Mucosa of descending colon (tissue), 3 donors: ENCODE measurements at regions not wholly inside any gene's neighbourhood (a gene's known extent, or its start where the extent isn't known, plus 50 kb on each side); places are given as distances from the start of the nearest gene placed in this dataset.
A peak's percentile ranks its signal among the peaks of the same experiment; 100 is the strongest.
"Not testable (repeated sequence)": the region's sequence is repeated elsewhere in the genome, so short reads cannot be mapped to it uniquely, and the experiment has no call there.

Experiments
- ATAC-seq: fragments of 200-7000 bp; cut with Tn5 transposase; one replicate; pipeline ENCODE4 v1.9.1; 2020; ENCODE audit warnings: mild to moderate bottlenecking, moderate library complexity
- DNase-seq, 3 donors: peaks; one replicate each; pipeline ENCODE4 v3.0.0-alpha.2; 2020
- H3K36me3 ChIP-seq: fragments of 200-600 bp; one replicate; pipeline ENCODE4 v1.8.0; 2021; ENCODE audit warnings: low read depth, mild to moderate bottlenecking
- H3K4me1 ChIP-seq: fragments of 200-600 bp; one replicate; pipeline ENCODE4 v1.8.0; 2021; ENCODE audit warnings: low read depth, mild to moderate bottlenecking
- H3K4me3 ChIP-seq: fragments of 200-600 bp; one replicate; pipeline ENCODE4 v1.8.0; 2021; ENCODE audit warnings: mild to moderate bottlenecking
- H3K9me3 ChIP-seq: fragments of 200-600 bp; one replicate; pipeline ENCODE4 v1.8.0; 2021; ENCODE audit warnings: mild to moderate bottlenecking
- intact Hi-C, 2 donors: fragments of 100-400 bp; cut with DNase I in 1 of 2; cut with micrococcal nuclease in 1 of 2; formaldehyde crosslinking; loops; one replicate each; pipeline versions ENCODE4 v1.11.0 to v1.11.1; 2022; cut with DNase I, micrococcal nuclease
- TF ChIP-seq, protein P1 (sequence below): fragments of 200-600 bp; IDR thresholded peaks from one replicate; pipeline ENCODE4 v1.8.0; 2022; ENCODE audit warnings: antibody characterized with exemption, mild to moderate bottlenecking
- donor health status: DM: no; HTN: no; CAD: no; lungs with moderate emphysema.
- donor health status: DM: no; HTN: no; CAD: no.
- donor health status: DM: no; HTN: yes; CAD: no.

DNA sequence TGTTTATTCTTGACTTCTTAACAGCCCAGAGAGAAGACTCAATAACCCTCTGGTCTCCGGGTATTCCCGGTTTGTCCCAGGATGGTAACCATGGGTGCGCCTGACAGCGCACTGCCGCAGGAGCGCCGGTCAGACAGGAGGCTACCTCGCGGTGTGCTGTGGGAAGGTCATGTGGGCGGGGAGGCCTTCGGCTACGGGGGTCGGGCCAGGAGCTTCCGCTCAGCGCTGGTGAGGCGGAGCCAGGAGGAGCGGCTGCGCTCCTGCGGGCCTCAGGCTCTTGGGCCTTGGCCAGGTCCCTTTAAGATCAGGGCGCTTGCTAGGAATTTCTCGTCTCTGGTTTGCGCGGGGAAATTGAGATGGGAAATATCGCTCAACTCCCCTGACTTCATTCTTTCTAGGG is 182.3 kb upstream of the NDN start:
- H3K4me1 ChIP-seq = no peaks in the 10 kb centered on the region
- intact Hi-C loops = loop anchor here in 1 of 2 donors (10.0 kb wide), 1 partner anchor 225 kb away; the partner anchor contains the start of gene MAGEL2
- peak; percentile 43 to 69 (median 58) for DNase-seq
- ATAC-seq = peak; percentile 81
- no peaks in the 10 kb centered on the region for H3K9me3 ChIP-seq
- TF ChIP-seq, protein P1, sequence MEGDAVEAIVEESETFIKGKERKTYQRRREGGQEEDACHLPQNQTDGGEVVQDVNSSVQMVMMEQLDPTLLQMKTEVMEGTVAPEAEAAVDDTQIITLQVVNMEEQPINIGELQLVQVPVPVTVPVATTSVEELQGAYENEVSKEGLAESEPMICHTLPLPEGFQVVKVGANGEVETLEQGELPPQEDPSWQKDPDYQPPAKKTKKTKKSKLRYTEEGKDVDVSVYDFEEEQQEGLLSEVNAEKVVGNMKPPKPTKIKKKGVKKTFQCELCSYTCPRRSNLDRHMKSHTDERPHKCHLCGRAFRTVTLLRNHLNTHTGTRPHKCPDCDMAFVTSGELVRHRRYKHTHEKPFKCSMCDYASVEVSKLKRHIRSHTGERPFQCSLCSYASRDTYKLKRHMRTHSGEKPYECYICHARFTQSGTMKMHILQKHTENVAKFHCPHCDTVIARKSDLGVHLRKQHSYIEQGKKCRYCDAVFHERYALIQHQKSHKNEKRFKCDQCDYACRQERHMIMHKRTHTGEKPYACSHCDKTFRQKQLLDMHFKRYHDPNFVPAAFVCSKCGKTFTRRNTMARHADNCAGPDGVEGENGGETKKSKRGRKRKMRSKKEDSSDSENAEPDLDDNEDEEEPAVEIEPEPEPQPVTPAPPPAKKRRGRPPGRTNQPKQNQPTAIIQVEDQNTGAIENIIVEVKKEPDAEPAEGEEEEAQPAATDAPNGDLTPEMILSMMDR = no peak
- H3K36me3 ChIP-seq = no peaks in the 10 kb centered on the region
- no peak overlapping the region for H3K4me3 ChIP-seq

DNA sequence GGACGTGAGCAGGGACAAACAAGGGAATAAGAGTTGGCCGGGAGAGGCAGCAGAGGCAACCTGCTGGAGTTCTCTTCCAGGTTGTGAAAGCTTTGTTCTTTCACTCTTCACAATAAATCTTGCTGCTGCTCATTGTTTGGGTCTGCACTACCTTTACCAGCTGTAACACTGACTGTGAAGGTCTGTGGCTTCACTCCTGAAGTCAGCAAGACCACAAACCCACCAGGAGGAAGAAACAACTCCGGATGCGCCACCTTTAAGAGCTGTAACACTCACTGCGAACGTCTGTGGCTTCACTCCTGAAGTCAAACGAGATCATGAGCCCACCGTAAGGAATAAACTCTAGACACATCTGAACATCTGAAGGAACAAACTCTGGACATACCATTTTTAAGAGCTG is 186.5 kb upstream of the NDN start:
- H3K36me3 ChIP-seq, H3K4me1 ChIP-seq, intact Hi-C loops, H3K9me3 ChIP-seq, ATAC-seq, DNase-seq, H3K4me3 ChIP-seq: not testable (repeated sequence)

DNA sequence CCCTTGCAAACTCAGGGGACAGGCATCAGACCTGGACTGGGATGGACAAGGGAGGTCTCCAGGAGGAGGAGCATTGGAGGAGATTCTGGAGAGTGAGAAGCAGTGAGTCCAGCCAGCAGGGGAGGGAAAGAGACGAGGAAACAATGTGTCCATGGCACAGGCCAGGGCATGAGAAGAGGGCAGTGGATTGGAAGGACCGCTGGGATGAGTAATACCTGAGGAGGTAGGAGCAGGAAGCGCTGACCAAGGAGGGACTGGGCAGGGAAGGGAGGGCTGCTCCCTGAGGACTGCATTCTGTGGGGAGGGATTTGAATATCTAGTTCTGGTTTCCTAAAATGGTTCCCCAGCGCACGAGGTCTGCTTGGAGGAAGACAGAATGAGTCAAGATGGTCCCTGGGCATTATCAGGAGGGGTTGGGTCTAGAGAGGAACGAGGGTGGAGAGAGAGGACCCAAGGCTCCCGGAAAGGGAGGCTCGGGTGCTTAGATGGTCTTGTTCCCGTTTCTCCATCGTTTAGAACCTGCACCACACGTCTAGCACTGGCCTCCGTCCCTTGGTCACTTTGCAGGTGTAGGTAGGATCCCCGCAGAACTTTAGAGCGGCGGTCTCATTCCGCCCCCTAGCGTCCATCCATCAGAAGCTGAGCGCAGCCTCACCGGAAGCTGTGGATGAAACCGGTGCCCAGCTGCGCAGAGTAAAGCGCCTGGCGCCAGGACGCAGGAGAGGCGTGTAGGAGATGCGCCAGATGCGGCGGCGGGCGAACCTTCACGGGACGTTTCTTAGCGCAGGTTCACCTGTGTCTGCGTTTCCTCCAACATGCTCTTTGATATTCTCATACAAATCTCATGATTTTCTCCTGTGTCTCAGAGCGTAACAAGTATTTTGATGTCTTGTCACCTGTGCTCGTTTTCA is 190.7 kb upstream of the NDN start:
- ATAC-seq = peak; percentile 94

DNA sequence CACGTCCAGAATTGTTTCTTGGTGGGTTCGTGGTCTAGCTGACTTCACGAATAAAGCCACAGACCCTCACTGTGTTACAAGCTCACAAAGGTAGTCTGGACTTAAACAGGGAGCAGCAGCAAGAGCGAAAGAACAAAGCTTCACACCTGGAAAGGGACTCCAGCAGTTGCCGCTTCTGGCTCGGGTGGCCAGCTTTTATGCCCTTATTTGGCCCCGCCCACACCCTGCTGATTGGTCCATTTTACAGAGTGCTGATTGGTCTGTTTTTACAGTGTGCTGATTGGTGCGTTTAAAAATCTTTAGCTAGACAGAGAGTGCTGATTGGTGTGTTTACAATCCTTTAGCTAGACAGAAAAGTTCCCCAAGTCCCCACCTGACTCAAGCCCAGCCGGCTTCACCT is 194.2 kb upstream of the NDN start:
- no peak overlapping the region for H3K4me3 ChIP-seq
- H3K4me1 ChIP-seq = no peaks in the 10 kb centered on the region
- H3K36me3 ChIP-seq = no peaks in the 10 kb centered on the region
- DNase-seq (no peak), ATAC-seq (no peak)
- no peaks in the 10 kb centered on the region for H3K9me3 ChIP-seq
- intact Hi-C loops = no loop called here
- TF ChIP-seq, protein P1 = no peak

More for the DNA sequence above, 190.7 kb upstream of the NDN start:
- peak in 2 of 3 donors; percentile 65 to 75 for DNase-seq
- H3K36me3 ChIP-seq = no peaks in the 10 kb centered on the region
- TF ChIP-seq, protein P1 = peak; percentile 51
- H3K4me3 ChIP-seq = no peak overlapping the region
- no peaks in the 10 kb centered on the region for H3K9me3 ChIP-seq
- no peaks in the 10 kb centered on the region for H3K4me1 ChIP-seq
- intact Hi-C loops = loop anchor here in 1 of 2 donors (5.0 kb wide), 1 partner anchor 230 kb away; the partner anchor contains the start of gene MAGEL2

DNA sequence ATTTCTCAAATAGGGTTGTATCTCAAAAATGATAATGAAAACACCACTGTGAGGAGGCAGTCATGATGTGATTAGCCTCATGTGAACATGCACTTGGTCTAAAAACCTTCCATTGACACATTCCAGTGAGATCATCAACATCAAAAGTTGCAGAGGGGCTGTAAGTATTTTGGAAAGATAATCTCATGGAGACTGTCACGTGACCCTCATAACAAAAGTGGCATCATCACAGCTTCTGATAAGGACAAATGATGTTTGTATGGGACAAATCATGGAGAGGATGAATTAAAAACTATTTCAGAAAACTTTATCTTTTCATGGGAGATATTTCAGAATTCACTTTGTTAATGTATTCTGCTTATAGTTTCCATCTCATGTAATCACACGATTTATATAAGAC is 203.1 kb upstream of the NDN start:
- H3K36me3 ChIP-seq = no peaks in the 10 kb centered on the region
- intact Hi-C loops = no loop called here
- no peak for ATAC-seq
- DNase-seq = no peak
- TF ChIP-seq, protein P1 = no peak
- H3K9me3 ChIP-seq = no peaks in the 10 kb centered on the region
- no peaks in the 10 kb centered on the region for H3K4me1 ChIP-seq
- H3K4me3 ChIP-seq = no peak overlapping the region

DNA sequence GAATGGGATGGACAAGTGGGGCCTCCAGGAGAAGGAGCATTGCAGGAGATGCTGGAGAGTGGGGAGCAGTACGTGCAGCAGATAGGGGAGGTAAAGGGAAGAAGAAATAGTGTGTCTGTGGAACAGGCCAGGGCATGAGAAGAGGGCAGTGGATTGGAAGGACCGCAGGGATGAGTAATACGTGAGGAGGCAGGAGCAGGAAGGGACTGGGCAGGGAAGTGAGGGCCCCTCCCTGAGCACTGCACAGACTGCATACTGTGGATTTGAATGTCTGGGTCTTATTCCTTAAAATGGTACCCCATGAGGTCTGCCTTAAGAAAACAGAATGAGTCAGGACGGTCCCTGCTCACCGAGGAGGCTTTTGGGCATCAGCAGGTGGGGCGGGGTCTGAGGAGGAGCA is 210.0 kb upstream of the NDN start:
- TF ChIP-seq, protein P1 = no peak
- no peaks in the 10 kb centered on the region for H3K36me3 ChIP-seq
- intact Hi-C loops = no loop called here
- ATAC-seq (no peak), DNase-seq (no peak)
- H3K9me3 ChIP-seq = no peaks in the 10 kb centered on the region
- no peaks in the 10 kb centered on the region for H3K4me1 ChIP-seq
- no peak overlapping the region for H3K4me3 ChIP-seq
